Right lobe of liver (tissue), 6 donors: ENCODE measurements at regions not wholly inside any gene's neighbourhood (a gene's known extent, or its start where the extent isn't known, plus 50 kb on each side); places are given as distances from the start of the nearest gene placed in this dataset.

Experiments used
- ATAC-seq, 4 donors: fragments of 200-7000 bp; cut with Tn5 transposase; one replicate each; pipeline ENCODE4 v1.9.1; 2020; ENCODE audit warnings: mild to moderate bottlenecking in 4 of 4, moderate library complexity in 4 of 4
- DNase-seq, 3 donors: peaks; one replicate each; pipeline ENCODE4 v3.0.0-alpha.2; 2020
- H3K27ac ChIP-seq, 3 donors: fragments of 200-600 bp; one replicate each; pipeline ENCODE4 v1.8.0; 2022
- H3K27me3 ChIP-seq, 2 donors: fragments of 200-600 bp; one replicate each; pipeline ENCODE4 v1.8.0; 2022
- H3K36me3 ChIP-seq, 4 donors: fragments of 200-600 bp; sonication (generic) in 1 of 4; one replicate each; pipeline versions ENCODE4 v1.5.1 to v1.8.0; 2017 to 2022; ENCODE audit warnings: control low read depth in 1 of 4
- H3K4me1 ChIP-seq, 4 donors: fragments of 200-600 bp; sonication (generic) in 1 of 4; one replicate each; pipeline versions ENCODE4 v1.5.1 to v1.8.0; 2017 to 2022; ENCODE audit warnings: control low read depth in 1 of 4
- H3K4me3 ChIP-seq, 3 donors: fragments of 200-600 bp; one replicate each; pipeline ENCODE4 v1.8.0; 2022
- H3K9me3 ChIP-seq, 4 donors: fragments of 200-600 bp; sonication (generic) in 1 of 4; one replicate each; pipeline versions ENCODE4 v1.5.1 to v1.8.0; 2017 to 2022; ENCODE audit warnings: control low read depth in 1 of 4
- POLR2A ChIP-seq: fragments of 450-650 bp; IDR thresholded peaks from one replicate; pipeline ENCODE4 v1.6.1; 2017; ENCODE audit warnings: antibody characterized with exemption, mild to moderate bottlenecking
- WGBS: methylation state at CpG from one replicate; pipeline ENCODE4 v1.1.6; 2018; ENCODE audit warnings: low coverage, low lambda C conversion rate; ENCODE audit not compliant: insufficient coverage; ENCODE audit errors: missing lambda C conversion rate; 5-methylcytosine and 5-hydroxymethylcytosine counted together
- intact Hi-C, 2 donors: fragments of 100-400 bp; cut with DNase I; formaldehyde crosslinking; loops; one replicate each; pipeline versions ENCODE4 v1.11.2 to v1.14.1; 2022
- TF ChIP-seq, protein P1 (sequence below), 4 donors: fragments of 200-600 bp in 3 of 4; fragments of 450-650 bp in 1 of 4; IDR thresholded peaks; one replicate each; pipeline versions ENCODE4 v1.5.1 to v1.8.0; 2016 to 2022; ENCODE audit warnings: antibody characterized with exemption in 4 of 4, mild to moderate bottlenecking in 2 of 4
- donor health status: DM: no; HTN: yes; CAD: no.
- donor health status: DM: no; HTN: no; CAD: no.
- donor health status: DM: no; HTN: no; CAD: no.
- donor health status: DM: no; HTN: yes; CAD: no.
- donor health status: DM: no; HTN: yes; CAD: no.

- no peak overlapping the region for H3K27ac ChIP-seq
- H3K36me3 ChIP-seq: no peaks in the 10 kb centered on the region
- no peak for TF ChIP-seq POLR2A
- TF ChIP-seq, protein P1, sequence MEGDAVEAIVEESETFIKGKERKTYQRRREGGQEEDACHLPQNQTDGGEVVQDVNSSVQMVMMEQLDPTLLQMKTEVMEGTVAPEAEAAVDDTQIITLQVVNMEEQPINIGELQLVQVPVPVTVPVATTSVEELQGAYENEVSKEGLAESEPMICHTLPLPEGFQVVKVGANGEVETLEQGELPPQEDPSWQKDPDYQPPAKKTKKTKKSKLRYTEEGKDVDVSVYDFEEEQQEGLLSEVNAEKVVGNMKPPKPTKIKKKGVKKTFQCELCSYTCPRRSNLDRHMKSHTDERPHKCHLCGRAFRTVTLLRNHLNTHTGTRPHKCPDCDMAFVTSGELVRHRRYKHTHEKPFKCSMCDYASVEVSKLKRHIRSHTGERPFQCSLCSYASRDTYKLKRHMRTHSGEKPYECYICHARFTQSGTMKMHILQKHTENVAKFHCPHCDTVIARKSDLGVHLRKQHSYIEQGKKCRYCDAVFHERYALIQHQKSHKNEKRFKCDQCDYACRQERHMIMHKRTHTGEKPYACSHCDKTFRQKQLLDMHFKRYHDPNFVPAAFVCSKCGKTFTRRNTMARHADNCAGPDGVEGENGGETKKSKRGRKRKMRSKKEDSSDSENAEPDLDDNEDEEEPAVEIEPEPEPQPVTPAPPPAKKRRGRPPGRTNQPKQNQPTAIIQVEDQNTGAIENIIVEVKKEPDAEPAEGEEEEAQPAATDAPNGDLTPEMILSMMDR (IDR thresholded peaks at IDR 0.05): no peak
- no peaks in the 10 kb centered on the region for H3K4me1 ChIP-seq
- no peaks in the 10 kb centered on the region for H3K27me3 ChIP-seq
- DNase-seq (no peak), ATAC-seq (no peak)
- intact Hi-C loops: no loop called here
- H3K4me3 ChIP-seq: no peak overlapping the region
- no CpG with 5 or more reads among the region's 1 CpG for WGBS
- H3K9me3 ChIP-seq: no peaks in the 10 kb centered on the region
Observed at GRCh38 chr21:31498985-31499384, 154.9 kb upstream of the TIAM1 start.

DNA sequence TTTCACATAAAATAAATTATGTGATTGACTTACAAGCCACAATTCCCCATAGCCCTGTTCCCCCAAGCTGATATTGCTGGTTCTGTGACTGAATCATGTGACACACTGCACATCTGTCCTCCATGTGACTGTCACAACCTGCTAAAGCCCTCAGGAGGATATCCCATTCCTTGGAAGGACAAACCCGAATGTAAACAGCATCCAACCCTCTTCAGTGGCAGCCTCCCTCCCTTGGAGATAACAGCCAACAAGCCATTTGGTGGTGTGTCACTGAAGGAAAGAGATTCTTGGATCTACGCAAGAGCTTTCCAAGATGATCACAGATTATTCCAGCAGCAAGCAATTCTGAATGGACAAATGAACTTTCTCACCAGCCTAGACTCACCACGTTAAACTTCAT lies 153.9 kb upstream of the TIAM1 start:
- H3K4me3 ChIP-seq: no peak overlapping the region
- no peak overlapping the region for H3K27ac ChIP-seq
- no peaks in the 10 kb centered on the region for H3K36me3 ChIP-seq
- TF ChIP-seq POLR2A: no peak
- TF ChIP-seq, protein P1 (IDR thresholded peaks at IDR 0.05): no peak
- intact Hi-C loops: no loop called here
- no peaks in the 10 kb centered on the region for H3K9me3 ChIP-seq
- DNase-seq (no peak), ATAC-seq (no peak)
- H3K27me3 ChIP-seq: no peaks in the 10 kb centered on the region
- no peaks in the 10 kb centered on the region for H3K4me1 ChIP-seq
- WGBS: 33% methylated on average over 2 of the region's 3 CpGs

- H3K27ac ChIP-seq: no peak overlapping the region
- WGBS: 78% methylated on average over 5 of the region's 7 CpGs
- intact Hi-C loops: no loop called here
- no peaks in the 10 kb centered on the region for H3K36me3 ChIP-seq
- no peak overlapping the region for H3K4me3 ChIP-seq
- ATAC-seq: no peak
- no peaks in the 10 kb centered on the region for H3K9me3 ChIP-seq
- no peaks in the 10 kb centered on the region for H3K27me3 ChIP-seq
- TF ChIP-seq, protein P1 (IDR thresholded peaks at IDR 0.05): no peak
- no peak for TF ChIP-seq POLR2A
- H3K4me1 ChIP-seq: no peaks in the 10 kb centered on the region
- no peak for DNase-seq
Observed at GRCh38 chr21:31493350-31493880, 149.4 kb upstream of the TIAM1 start.

DNA sequence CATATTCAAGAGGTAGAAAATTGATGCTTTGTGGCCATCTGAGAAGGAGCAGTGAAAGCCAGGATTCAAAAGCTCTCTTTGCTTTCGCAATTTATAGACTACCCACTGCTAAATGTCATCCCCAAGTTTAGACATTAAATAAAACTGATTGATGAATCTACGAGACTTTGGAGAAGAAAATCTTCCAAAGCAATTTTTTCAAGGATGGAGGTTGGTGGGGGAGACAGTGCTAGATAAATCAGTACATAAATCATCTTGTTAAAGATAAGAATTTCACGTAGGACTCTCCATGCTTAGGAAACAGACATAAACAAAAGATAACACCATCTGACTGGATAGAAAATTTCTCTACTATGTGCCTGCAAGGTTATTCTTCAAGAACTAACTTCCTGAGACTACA lies 147.6 kb upstream of the TIAM1 start:
- ATAC-seq: no peak
- no peak for DNase-seq
- Histone ChIP-seq H3K36me3 (no peaks in the 10 kb centered on the region), H3K9me3 (no peaks in the 10 kb centered on the region), H3K4me1 (no peaks in the 10 kb centered on the region), H3K27ac (no peak overlapping the region), H3K4me3 (no peak overlapping the region), H3K27me3 (no peaks in the 10 kb centered on the region)
- TF ChIP-seq, protein P1 (IDR thresholded peaks at IDR 0.05): no peak
- no peak for TF ChIP-seq POLR2A
- intact Hi-C loops: no loop called here
- 64% methylated on average over 3 of the region's 3 CpGs for WGBS

DNA sequence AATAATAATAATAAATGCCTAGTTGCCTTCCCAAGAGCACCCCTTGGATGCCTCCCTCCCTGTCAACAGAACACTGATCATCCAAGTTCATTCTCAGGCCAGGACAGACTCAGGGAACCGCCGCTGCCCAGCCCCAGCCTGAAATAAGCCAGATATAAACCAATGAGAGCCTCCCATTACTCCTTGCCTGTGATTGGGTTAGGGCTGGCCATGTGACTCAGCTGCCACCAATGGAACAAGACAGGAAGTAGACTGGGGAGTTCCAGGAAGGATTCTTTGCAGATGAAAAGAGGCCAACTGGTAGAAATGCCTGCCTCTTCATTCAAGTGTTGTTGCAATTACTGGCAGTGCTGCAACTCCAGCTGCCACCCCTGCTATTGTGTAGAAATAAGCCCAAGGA lies 146.4 kb upstream of the TIAM1 start:
- H3K27me3 ChIP-seq: no peaks in the 10 kb centered on the region
- intact Hi-C loops: no loop called here
- 89% methylated on average over 2 of the region's 2 CpGs for WGBS
- no peak overlapping the region for H3K27ac ChIP-seq
- H3K4me3 ChIP-seq: no peak overlapping the region
- no peaks in the 10 kb centered on the region for H3K4me1 ChIP-seq
- ATAC-seq (no peak), DNase-seq (no peak)
- TF ChIP-seq, protein P1 (IDR thresholded peaks at IDR 0.05): no peak
- no peak for TF ChIP-seq POLR2A
- no peaks in the 10 kb centered on the region for H3K36me3 ChIP-seq
- no peaks in the 10 kb centered on the region for H3K9me3 ChIP-seq
